Endodermal cell (in vitro differentiated cells): ENCODE measurements at regions not wholly inside any gene's neighbourhood (a gene's known extent, or its start where the extent isn't known, plus 50 kb on each side); places are given as distances from the start of the nearest gene placed in this dataset.

Experiments
- DNase-seq: peaks from one replicate; pipeline ENCODE4 v3.0.0-alpha.2; 2017
- H3K27ac ChIP-seq: 2 replicates; pipeline ENCODE4 v1.5.1; 2013; ENCODE audit warnings: mild to moderate bottlenecking, low read depth, low read length, moderate library complexity
- H3K27me3 ChIP-seq: 2 replicates; pipeline ENCODE4 v1.6.1; 2013; ENCODE audit warnings: mild to moderate bottlenecking, low read length, moderate library complexity; ENCODE audit not compliant: insufficient read depth, control insufficient read depth, poor library complexity, severe bottlenecking
- H3K36me3 ChIP-seq: 2 replicates; pipeline ENCODE4 v1.7.0; 2013; ENCODE audit warnings: mild to moderate bottlenecking, low read length, moderate library complexity; ENCODE audit not compliant: control insufficient read depth, insufficient read depth
- H3K4me1 ChIP-seq: one replicate; pipeline ENCODE4 v1.7.0; 2013; ENCODE audit warnings: low read length; ENCODE audit not compliant: control insufficient read depth, insufficient read depth
- H3K4me3 ChIP-seq: 2 replicates; pipeline ENCODE4 v1.5.1; 2013; ENCODE audit warnings: mild to moderate bottlenecking, low read length, moderate library complexity
- H3K9ac ChIP-seq: 2 replicates; pipeline ENCODE4 v1.6.1; 2013; ENCODE audit warnings: mild to moderate bottlenecking, low read length, moderate library complexity; ENCODE audit not compliant: poor library complexity, severe bottlenecking; ENCODE audit errors: extremely low read depth
- H3K9me3 ChIP-seq: 2 replicates; pipeline ENCODE4 v1.6.1; 2013; ENCODE audit warnings: mild to moderate bottlenecking, low read length, moderate library complexity; ENCODE audit not compliant: control insufficient read depth
- H3K27ac Mint-ChIP-seq: 2 replicates; pipeline ENCODE4 v1.8.0; 2020; ENCODE audit warnings: mixed read lengths
- H3K27me3 Mint-ChIP-seq: 2 replicates; pipeline ENCODE4 v1.8.0; 2021; ENCODE audit warnings: mild to moderate bottlenecking, mixed read lengths; ENCODE audit not compliant: insufficient read depth
- H3K36me3 Mint-ChIP-seq: 2 replicates; pipeline ENCODE4 v1.8.0; 2020; ENCODE audit warnings: low read depth, mixed read lengths
- H3K4me1 Mint-ChIP-seq: 2 replicates; pipeline ENCODE4 v1.8.0; 2020; ENCODE audit warnings: mixed read lengths
- H3K4me3 Mint-ChIP-seq: 2 replicates; pipeline ENCODE4 v1.8.0; 2020; ENCODE audit warnings: mild to moderate bottlenecking, moderate library complexity, mixed read lengths
- H3K9me3 Mint-ChIP-seq: 2 replicates; pipeline ENCODE4 v1.8.0; 2020; ENCODE audit warnings: mild to moderate bottlenecking, mixed read lengths
- CTCF ChIP-seq: fragments of 200-600 bp; sonication (generic); conservative IDR thresholded peaks from 2 replicates; pipeline ENCODE4 v1.5.0; 2021; ENCODE audit warnings: antibody characterized with exemption, mild to moderate bottlenecking
- WGBS, 2 experiments: methylation state at CpG; one replicate each; pipeline versions ENCODE4 v1.1.5 to v1.1.7; 2013; ENCODE audit warnings: missing lambda C conversion rate in 2 of 2, mixed read lengths in 1 of 2; ENCODE audit not compliant: insufficient coverage in 1 of 2, insufficient read length in 1 of 2; 5-methylcytosine and 5-hydroxymethylcytosine counted together

GRCh38 chr2:150020221-150020620 is 432.6 kb upstream of the MMADHC start:
- Histone ChIP-seq H3K4me3 (no peak overlapping the region), H3K27ac (no peak overlapping the region), H3K4me1 (no peaks in the 10 kb centered on the region), H3K9ac (no peak overlapping the region), H3K36me3 (no peaks in the 10 kb centered on the region), H3K27me3 (no peaks in the 10 kb centered on the region), H3K9me3 (no peaks in the 10 kb centered on the region)
- no peak for DNase-seq
- 83% methylated on average over 1 of the region's 1 CpG; no CpG with 5 or more reads in 1 of the 2 experiments for WGBS, 2 experiments
- H3K27me3 Mint-ChIP-seq, result no peaks in the 10 kb centered on the region
- no peak for TF ChIP-seq CTCF
- peaks cover 3% of the 10 kb centered on the region for H3K9me3 Mint-ChIP-seq
- H3K4me3 Mint-ChIP-seq, result no peak overlapping the region
- no peaks in the 10 kb centered on the region for H3K4me1 Mint-ChIP-seq
- H3K36me3 Mint-ChIP-seq, result no peaks in the 10 kb centered on the region
- no peak overlapping the region for H3K27ac Mint-ChIP-seq

- H3K9me3 ChIP-seq, result no peaks in the 10 kb centered on the region
- H3K4me3 Mint-ChIP-seq, result no peak overlapping the region
- TF ChIP-seq CTCF, result no peak
These were observed 431.5 kb upstream of the MMADHC start for GRCh38 chr2:150019063-150019462.

GRCh38 chr2:150012986-150013385 is 425.4 kb upstream of the MMADHC start:
- Mint-ChIP-seq H3K36me3 (no peaks in the 10 kb centered on the region), H3K27ac (no peak overlapping the region), H3K4me1 (no peaks in the 10 kb centered on the region), H3K27me3 (no peaks in the 10 kb centered on the region), H3K4me3 (no peak overlapping the region), H3K9me3 (peaks cover 3% of the 10 kb centered on the region)
- 100% methylated on average over 1 of the region's 1 CpG for WGBS, 2 experiments
- no peaks in the 10 kb centered on the region for H3K36me3 ChIP-seq
- H3K4me1 ChIP-seq, result no peaks in the 10 kb centered on the region
- no peaks in the 10 kb centered on the region for H3K9me3 ChIP-seq
- no peak for TF ChIP-seq CTCF
- no peak overlapping the region for H3K27ac ChIP-seq
- H3K4me3 ChIP-seq, result no peak overlapping the region
- H3K27me3 ChIP-seq, result no peaks in the 10 kb centered on the region
- H3K9ac ChIP-seq, result no peak overlapping the region
- no peak for DNase-seq

More at GRCh38 chr2:150019063-150019462, 431.5 kb upstream of the MMADHC start:
- H3K36me3 ChIP-seq, result no peaks in the 10 kb centered on the region
- H3K4me1 ChIP-seq, result no peaks in the 10 kb centered on the region
- Mint-ChIP-seq H3K4me1 (no peaks in the 10 kb centered on the region), H3K9me3 (peaks cover 3% of the 10 kb centered on the region), H3K36me3 (no peaks in the 10 kb centered on the region), H3K27ac (no peak overlapping the region), H3K27me3 (no peaks in the 10 kb centered on the region)
- no peak overlapping the region for H3K9ac ChIP-seq
- 90 to 97% methylated on average over 2 to 3 of the region's 3 CpGs for WGBS, 2 experiments
- no peak overlapping the region for H3K27ac ChIP-seq
- DNase-seq, result no peak
- no peaks in the 10 kb centered on the region for H3K27me3 ChIP-seq
- H3K4me3 ChIP-seq, result no peak overlapping the region
